ENCODE measurements at regions not wholly inside any gene's neighbourhood (a gene's known extent, or its start where the extent isn't known, plus 50 kb on each side); places are given as distances from the start of the nearest gene placed in this dataset.

DNA sequence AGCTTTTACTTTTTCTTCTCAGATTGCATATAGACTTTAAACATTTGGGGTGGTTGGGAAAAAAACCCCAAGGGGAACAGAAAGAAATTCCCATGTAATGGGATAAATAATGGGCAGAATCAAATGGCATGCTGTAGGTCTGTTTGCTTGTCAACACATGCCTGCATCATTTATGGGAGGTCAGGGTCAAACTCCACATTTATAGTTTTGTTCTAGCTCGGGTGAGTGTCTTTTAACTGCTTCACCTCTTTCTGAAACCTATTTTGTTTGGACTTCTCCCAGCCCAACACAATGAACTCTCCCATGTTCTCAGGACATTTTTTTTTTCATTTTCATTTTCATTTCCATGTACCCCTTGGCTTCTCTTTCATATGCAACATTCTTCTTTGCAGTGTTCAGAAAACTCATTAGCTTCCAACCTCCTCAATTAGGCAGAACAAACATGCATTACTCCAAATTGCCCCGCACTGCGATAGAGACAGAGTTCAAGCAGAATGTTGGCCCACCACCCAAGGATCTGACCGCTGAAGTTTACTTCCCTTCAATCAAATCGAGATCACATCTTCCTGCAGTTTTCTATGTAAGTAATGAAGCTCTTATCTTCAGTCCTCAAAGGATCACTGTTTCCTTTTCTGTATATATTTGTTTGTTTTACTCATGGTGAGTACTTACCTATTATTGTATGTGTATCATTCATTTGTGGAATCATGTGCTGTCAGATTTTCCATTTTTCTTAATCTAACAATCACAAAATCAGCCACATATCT, 354.6 kb downstream of the ZSWIM6 start:
- DNase-seq (ENCODE audit: low spot score), result no peak

GRCh38 chr5:61687371-61687770, 355.3 kb downstream of the ZSWIM6 start:
- peak; percentile 80 for DNase-seq (ENCODE audit: low spot score)

- no peak for DNase-seq (ENCODE audit: low spot score)
These were observed 357.2 kb downstream of the ZSWIM6 start for GRCh38 chr5:61689153-61689846.

DNA sequence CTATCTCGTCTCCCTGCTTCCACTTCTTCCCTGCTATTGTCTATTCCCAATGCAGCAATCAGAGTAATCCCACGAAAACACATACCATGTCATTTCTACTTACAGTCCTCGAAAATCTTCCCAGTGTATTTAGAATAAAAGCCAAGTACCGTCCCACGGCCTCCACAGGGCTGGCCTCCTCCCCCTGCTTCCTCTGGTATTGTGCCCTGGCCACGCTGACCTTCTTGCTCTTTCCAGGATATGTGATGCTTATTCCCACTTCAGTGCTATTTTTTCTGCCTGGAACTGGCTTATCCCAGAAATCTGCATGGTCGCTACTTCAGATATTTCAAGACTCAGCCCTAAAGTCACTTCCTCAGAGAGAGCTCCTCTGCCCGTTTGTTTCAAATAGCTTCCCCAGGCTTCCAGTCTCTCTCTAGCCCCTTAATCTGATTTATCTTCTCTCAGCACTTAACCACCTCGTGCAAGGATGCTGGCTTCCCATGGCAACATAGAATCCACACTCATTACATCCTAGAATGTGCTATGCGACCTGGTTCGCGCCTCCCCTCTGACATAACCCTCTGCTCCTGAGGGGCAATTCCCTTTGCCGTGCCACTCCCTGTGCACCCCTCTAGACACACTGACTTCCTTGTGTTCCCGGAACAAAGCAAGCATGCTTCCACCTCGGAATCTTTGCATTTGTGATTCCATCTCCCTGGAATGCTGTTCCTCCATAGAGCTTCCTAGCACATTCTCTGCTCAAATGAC, 365.9 kb downstream of the ZSWIM6 start:
- no peak for DNase-seq (ENCODE audit: low spot score)

GRCh38 chr5:61701877-61702602, 370.0 kb downstream of the ZSWIM6 start:
- DNase-seq (ENCODE audit: low spot score), result peak; percentile 82

DNA sequence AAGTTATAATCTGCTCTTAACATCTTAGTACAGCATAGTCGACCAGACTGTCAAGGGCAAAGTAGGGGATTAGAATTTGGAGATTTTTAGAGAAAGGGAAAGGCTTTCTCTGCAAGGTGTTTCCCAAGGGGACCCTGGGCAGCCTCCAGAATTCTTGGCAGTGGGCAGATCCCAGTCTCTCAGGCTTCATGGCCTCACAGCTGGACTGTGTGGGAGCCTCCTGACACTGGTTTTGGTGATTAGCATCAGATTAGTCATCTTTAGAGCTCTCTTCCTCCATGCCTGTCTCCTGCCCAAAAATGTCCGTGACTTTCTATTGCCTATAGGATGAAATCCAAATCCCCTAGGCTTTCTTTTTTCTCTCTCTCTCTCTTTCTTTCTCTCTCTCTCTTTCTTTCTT, 370.7 kb downstream of the ZSWIM6 start:
- no peak for DNase-seq (ENCODE audit: low spot score)

DNA sequence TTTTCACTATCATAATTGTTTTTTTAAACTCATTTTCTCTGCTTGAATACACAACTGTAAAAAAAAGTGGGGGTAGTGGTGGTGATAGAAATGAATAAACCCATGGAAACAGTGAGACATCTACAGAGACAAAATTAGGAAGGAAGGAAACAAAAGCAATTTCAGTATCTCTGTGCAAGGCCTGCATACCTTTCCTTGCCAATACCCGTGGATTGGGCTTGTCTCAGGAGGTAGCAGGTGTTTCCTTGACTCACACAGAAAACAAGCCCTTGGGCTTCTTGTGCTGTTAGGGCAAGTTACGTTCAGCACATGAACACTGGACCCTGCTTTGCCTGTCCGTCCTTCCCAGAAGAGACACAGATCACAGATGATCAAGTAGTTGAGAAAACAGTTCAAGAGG, 372.2 kb downstream of the ZSWIM6 start:
- no peak for DNase-seq (ENCODE audit: low spot score)

GRCh38 chr5:61706751-61707150, 374.7 kb downstream of the ZSWIM6 start:
- DNase-seq (ENCODE audit: low spot score), result no peak

DNA sequence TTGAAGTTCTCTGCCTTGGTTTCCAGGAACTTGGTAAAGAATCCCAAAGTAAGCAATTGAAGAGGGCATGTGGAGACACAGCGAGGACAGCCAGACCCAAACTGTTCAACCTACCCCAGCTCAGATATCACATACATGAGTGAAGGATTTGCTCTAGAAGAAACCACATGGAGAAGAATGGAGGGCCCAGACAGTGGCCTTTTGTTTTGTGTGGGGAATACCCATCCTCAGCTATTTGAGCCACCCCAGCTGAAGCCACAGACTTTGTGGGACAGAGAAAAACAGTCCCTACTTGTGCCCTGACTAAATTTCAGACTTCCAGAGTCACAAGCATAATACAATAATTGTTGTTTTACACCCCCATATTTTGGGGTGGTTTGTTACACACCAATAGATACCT, 387.1 kb downstream of the ZSWIM6 start:
- no peak for DNase-seq (ENCODE audit: low spot score)

DNA sequence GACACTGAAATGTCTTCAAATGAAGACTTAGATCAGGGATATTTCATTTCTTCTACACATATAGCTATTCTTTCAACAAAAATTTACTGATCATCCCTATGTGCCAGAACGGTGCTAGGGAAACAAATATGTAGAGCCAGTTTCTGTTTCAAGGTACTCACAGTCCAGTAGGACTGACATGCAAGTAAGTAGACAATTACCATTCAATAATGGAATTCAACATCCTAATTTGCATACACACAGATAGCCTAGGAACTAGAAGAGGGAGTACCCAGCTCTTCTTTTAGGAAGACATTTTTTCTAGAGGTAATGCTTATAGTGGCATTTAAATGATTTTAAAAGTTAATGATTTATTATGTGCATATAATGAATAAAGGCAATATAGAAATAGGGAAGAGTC, 388.8 kb downstream of the ZSWIM6 start:
- DNase-seq (ENCODE audit: low spot score), result no peak

GRCh38 chr5:61724102-61724501, 392.0 kb downstream of the ZSWIM6 start:
- no peak for DNase-seq (ENCODE audit: low spot score)

DNA sequence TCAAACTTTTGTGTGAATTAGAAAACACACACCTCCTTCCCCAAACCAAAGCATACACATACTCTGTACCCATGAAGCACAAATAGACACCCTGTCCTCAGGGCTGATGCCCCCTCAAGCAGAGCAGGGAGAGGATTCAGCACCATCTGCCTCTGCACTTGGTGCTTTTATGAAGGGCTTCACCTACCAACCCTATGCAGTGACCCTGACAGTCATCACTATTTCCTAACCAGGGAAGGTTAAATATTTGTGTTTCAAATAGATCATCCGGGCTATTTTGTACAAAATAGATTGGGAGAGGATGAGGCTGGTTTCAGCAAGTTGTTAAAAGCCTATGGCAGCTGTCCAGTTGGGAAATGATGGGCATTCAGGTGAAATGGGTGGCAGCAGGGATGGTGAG, 396.2 kb downstream of the ZSWIM6 start:
- DNase-seq (ENCODE audit: low spot score), result no peak

- peak; percentile 44 for DNase-seq (ENCODE audit: low spot score)
These were observed 398.8 kb downstream of the ZSWIM6 start for GRCh38 chr5:61730866-61731265.

DNA sequence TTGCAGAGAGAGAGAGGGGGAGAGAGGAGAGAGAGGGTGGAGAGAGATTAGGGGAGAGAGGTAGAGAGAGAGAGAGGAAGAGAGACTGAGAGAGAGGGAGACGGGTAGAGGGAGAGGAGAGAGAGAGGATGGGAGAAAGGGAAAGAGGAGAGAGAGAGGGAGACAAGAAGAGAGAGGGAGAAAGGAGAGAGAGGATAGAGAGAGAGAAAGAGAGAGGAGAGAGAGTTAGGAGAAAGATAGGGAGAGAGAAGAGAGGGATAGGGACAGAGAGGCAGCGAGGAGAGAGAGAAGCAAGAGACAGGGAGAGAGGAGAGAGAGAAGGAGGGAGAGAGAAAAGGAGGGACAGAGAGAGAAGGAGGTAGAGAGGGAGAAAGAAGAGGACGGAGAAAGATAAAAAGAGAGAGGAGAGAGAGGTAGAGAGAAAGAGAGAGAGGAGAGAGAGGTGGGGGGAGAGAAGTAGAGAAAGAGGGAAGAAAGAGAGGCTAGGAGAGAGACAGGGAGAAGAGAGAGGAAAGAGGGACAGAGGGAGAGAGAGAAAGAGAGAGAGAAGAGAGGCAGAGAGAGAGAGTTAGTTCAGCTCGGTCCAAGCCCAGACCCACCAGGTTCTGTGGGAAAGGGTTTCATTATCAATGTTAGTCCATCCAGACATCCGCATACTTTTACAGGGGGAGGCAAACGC, 399.3 kb downstream of the ZSWIM6 start:
- DNase-seq (ENCODE audit: low spot score), result no peak

- DNase-seq (ENCODE audit: low spot score), result no peak
These were observed 399.9 kb downstream of the ZSWIM6 start for GRCh38 chr5:61731946-61732314.

DNA sequence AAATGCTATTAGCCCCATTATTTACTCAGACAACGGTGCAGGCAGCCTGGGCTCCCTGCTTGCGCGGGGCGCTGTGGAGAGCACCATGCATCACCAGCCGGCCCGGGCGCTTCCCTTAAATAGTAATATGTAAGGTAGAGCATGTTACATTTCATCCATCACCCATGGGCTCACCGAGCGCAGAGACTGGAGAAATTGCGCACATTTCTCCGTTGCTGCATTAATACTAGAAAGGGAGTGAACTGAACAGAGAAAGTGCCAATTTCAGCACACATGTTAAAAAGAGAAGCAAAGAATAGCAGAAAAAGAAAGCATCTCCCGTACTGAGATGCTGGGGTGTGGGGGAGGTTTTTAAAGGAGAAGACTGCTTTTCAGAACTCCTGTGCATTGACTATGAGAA, 400.3 kb downstream of the ZSWIM6 start:
- peak; percentile 67 for DNase-seq (ENCODE audit: low spot score)

- DNase-seq (ENCODE audit: low spot score), result peak; percentile 49
These were observed 400.7 kb downstream of the ZSWIM6 start for GRCh38 chr5:61732796-61733195.

GRCh38 chr5:61734001-61734400, 401.9 kb downstream of the ZSWIM6 start:
- DNase-seq (ENCODE audit: low spot score), result no peak

DNA sequence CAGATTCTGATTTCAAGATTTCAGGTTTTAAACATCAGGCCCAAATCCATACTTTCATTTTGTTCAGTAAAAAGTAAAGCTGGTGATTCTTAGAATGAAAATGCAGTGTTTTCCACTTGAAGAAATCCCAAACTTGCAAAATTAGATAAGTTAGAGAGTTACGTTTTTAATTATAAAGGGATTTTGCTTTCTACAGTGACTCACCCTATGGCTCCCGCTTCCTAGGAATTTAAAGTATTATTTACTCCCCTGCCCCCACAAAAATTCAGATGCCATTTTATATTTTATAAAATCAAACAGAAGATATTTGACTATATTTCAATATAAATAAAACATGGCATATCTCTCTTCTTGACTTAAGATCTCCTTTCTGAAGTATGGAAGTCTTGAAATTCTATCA, 402.9 kb downstream of the ZSWIM6 start:
- DNase-seq (ENCODE audit: low spot score), result no peak

DNA sequence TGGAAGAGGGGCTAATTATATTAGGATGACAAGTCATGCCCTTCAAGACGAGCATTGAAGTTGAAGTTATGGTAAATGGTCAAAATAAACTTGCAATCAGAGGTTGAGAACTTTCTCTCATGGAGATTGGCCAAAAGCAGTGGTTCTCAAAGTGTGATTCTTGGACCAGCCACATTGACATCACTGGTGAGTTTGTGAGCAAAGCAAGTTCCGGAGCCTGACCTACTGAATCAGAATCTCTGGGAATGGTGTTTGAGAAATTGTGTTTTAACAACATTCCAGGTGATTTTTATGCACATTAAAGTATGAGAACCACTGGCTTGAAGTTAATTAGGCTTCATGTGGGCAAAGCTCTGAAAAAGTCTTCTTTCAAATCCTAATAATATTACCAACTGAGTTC, 403.5 kb downstream of the ZSWIM6 start:
- no peak for DNase-seq (ENCODE audit: low spot score)

DNA sequence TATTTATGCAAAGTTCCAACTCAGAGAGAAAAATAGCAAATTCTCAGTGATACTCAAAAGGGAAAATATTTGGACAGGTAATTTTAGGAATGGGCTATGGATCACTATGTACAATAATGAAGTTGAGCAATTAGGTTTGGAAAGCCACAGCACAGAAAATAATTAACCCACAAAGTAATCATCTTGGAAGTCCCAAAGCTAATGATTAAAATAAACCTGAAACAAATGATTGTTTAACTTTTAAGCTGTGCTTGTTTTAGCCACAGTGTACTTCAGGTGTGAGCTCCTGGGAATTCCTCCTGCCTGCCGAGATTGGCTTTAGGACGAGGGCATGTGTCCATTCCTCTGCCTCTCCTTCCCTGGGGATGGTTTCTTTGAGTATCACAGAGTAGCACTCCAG, 403.9 kb downstream of the ZSWIM6 start:
- DNase-seq (ENCODE audit: low spot score), result no peak

Data from putamen (tissue), 1 donor.